SKM-1 treated with dmso at 0.1 percent for 144 hours (cell line): ENCODE measurements at regions not wholly inside any gene's neighbourhood (a gene's known extent, or its start where the extent isn't known, plus 50 kb on each side); places are given as distances from the start of the nearest gene placed in this dataset.

Source experiments
- DNase-seq: peaks from one replicate; lab custom pipeline; 2025; ENCODE audit not compliant: unreplicated experiment; lab: John Stamatoyannopoulos, UW

- no peak for DNase-seq
These were observed 326.5 kb upstream of the TBX3 start for GRCh38 chr12:115010324-115010995.

- DNase-seq, result no peak
These were observed 325.0 kb upstream of the TBX3 start for GRCh38 chr12:115008929-115009328.

- no peak for DNase-seq
These were observed 320.6 kb upstream of the TBX3 start for GRCh38 chr12:115004470-115005146.

- no peak for DNase-seq
These were observed 318.5 kb upstream of the TBX3 start for GRCh38 chr12:115002434-115002833.

GRCh38 chr12:115001571-115002180 lies 317.7 kb upstream of the TBX3 start:
- no peak for DNase-seq

GRCh38 chr12:115000038-115000437 lies 316.1 kb upstream of the TBX3 start:
- DNase-seq, result no peak

GRCh38 chr12:114998750-114999128 lies 314.8 kb upstream of the TBX3 start:
- DNase-seq, result no peak

- no peak for DNase-seq
These were observed 314.3 kb upstream of the TBX3 start for GRCh38 chr12:114998118-114998749.

GRCh38 chr12:114996382-114996781 lies 312.4 kb upstream of the TBX3 start:
- no peak for DNase-seq

- DNase-seq, result no peak
These were observed 311.9 kb upstream of the TBX3 start for GRCh38 chr12:114995891-114996290.

- DNase-seq, result no peak
These were observed 309.2 kb upstream of the TBX3 start for GRCh38 chr12:114993165-114993564.

- no peak for DNase-seq
These were observed 308.5 kb upstream of the TBX3 start for GRCh38 chr12:114992443-114992842.

GRCh38 chr12:114990381-114990780 lies 306.4 kb upstream of the TBX3 start:
- DNase-seq, result no peak

- DNase-seq, result no peak
These were observed 302.9 kb upstream of the TBX3 start for GRCh38 chr12:114986849-114987248.

GRCh38 chr12:114986178-114986714 lies 302.3 kb upstream of the TBX3 start:
- DNase-seq, result no peak

GRCh38 chr12:114984634-114985061 lies 300.7 kb upstream of the TBX3 start:
- no peak for DNase-seq

- DNase-seq, result no peak
These were observed 298.8 kb upstream of the TBX3 start for GRCh38 chr12:114982760-114983159.

GRCh38 chr12:114981036-114981435 lies 297.1 kb upstream of the TBX3 start:
- no peak for DNase-seq

GRCh38 chr12:114976959-114977358 lies 293.0 kb upstream of the TBX3 start:
- DNase-seq, result no peak

GRCh38 chr12:114976372-114976771 lies 292.4 kb upstream of the TBX3 start:
- no peak for DNase-seq

- no peak for DNase-seq
These were observed 291.8 kb upstream of the TBX3 start for GRCh38 chr12:114975640-114976310.
